ENCODE measurements at regions not wholly inside any gene's neighbourhood (a gene's known extent, or its start where the extent isn't known, plus 50 kb on each side); places are given as distances from the start of the nearest gene placed in this dataset.
A peak's percentile ranks its signal among the peaks of the same experiment; 100 is the strongest.

DNA sequence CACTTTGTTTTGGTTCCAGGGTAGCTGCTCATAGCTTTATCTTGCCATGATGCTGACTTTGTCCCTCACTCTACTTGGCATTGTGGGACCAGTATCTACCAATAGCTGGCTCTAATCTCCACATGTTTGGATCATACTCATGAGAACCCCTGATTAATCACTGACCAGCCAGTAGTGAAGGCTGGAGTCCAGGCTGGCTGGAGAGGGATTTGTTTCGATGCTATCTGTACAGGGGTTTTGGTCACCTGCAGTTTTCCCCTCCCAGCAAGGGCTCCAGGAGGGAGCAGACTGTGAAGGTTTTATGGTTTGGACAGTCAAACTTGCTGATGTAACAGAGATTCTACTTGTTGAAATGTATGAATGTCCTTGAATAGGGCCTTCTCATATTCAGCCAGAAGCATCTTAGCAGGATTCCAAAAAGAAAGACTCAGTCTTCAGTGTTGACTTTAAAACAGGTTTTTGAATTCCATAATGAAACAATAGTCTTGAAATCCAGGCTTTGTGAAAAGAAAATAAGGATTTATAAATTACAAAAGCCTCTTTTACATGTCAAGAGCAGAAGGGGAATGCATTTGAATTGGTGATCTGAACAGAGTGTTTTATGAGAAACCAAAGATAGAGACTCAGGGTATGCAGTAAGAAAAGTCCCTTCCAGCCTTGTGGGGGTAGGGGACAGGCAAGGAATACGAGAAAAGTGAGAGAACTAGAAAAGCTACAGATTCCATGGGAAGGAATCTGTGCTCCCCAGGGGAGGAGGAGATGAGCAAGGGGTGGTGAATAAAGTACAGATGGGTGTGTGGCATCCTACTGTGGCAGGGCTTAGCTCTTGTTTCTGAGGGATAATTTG is 103.1 kb upstream of the SHISA3 start:
- H3K4me1 ChIP-seq (ENCODE audit: low read depth): no peaks in the 10 kb centered on the region
- H3K27ac ChIP-seq: no peak overlapping the region
- no peak for TF ChIP-seq CTCF (IDR thresholded peaks at IDR 0.05; ENCODE audit: low read depth, low read length)
- H3K27me3 ChIP-seq: no peaks in the 10 kb centered on the region
- DNase-seq (ENCODE audit: low read depth in 1 of 2, low spot score in 1 of 2): no peak
- H3K36me3 ChIP-seq: no peaks in the 10 kb centered on the region
- no peak overlapping the region for H3K4me3 ChIP-seq
- no peaks in the 10 kb centered on the region for H3K9me3 ChIP-seq (ENCODE audit: low read depth)

GRCh38 chr4:42296196-42296595 is 101.1 kb upstream of the SHISA3 start:
- peak in 1 of 2 donors; percentile 30 for DNase-seq (ENCODE audit: low read depth in 1 of 2, low spot score in 1 of 2)
- no peaks in the 10 kb centered on the region for H3K4me1 ChIP-seq (ENCODE audit: low read depth)
- no peaks in the 10 kb centered on the region for H3K27me3 ChIP-seq
- no peak overlapping the region for H3K4me3 ChIP-seq
- no peaks in the 10 kb centered on the region for H3K9me3 ChIP-seq (ENCODE audit: low read depth)
- H3K36me3 ChIP-seq: no peaks in the 10 kb centered on the region
- H3K27ac ChIP-seq: no peak overlapping the region
- peak; percentile 12 for TF ChIP-seq CTCF (IDR thresholded peaks at IDR 0.05; ENCODE audit: low read depth, low read length)

- no peak overlapping the region for H3K27ac ChIP-seq
- no peaks in the 10 kb centered on the region for H3K9me3 ChIP-seq (ENCODE audit: low read depth)
- peak; percentile 37 to 53 for DNase-seq (ENCODE audit: low read depth in 1 of 2, low spot score in 1 of 2)
- no peaks in the 10 kb centered on the region for H3K4me1 ChIP-seq (ENCODE audit: low read depth)
- H3K36me3 ChIP-seq: no peaks in the 10 kb centered on the region
- no peaks in the 10 kb centered on the region for H3K27me3 ChIP-seq
- no peak overlapping the region for H3K4me3 ChIP-seq
- TF ChIP-seq CTCF (IDR thresholded peaks at IDR 0.05; ENCODE audit: low read depth, low read length): peak; percentile 35
These were observed 94.9 kb upstream of the SHISA3 start for GRCh38 chr4:42302348-42302747.

GRCh38 chr4:42306221-42307109 is 90.8 kb upstream of the SHISA3 start:
- no peaks in the 10 kb centered on the region for H3K36me3 ChIP-seq
- H3K4me3 ChIP-seq: no peak overlapping the region
- H3K27ac ChIP-seq: no peak overlapping the region
- H3K4me1 ChIP-seq (ENCODE audit: low read depth): no peaks in the 10 kb centered on the region
- H3K9me3 ChIP-seq (ENCODE audit: low read depth): no peaks in the 10 kb centered on the region
- peak in 1 of 2 donors; percentile 10 for DNase-seq (ENCODE audit: low read depth in 1 of 2, low spot score in 1 of 2)
- no peaks in the 10 kb centered on the region for H3K27me3 ChIP-seq
- no peak for TF ChIP-seq CTCF (IDR thresholded peaks at IDR 0.05; ENCODE audit: low read depth, low read length)

DNA sequence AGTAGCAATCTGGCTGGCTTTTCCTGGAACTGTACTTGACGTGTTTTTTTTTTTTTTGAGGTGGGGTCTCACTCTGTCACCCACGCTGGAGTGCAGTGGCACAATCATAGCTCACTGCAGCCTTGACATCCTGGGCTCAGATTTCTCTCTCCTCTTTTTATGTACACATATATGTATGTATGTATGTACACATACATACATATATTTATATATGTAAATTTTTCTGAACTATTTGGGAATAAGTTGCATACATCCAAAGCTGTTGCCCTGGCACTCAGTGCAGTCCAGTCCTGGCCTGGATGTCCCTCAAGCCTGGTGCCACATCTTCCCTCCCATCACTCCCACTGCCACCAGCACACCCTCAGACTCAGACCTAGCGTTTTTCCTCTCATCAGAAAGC is 89.0 kb upstream of the SHISA3 start:
- H3K27me3 ChIP-seq: no peaks in the 10 kb centered on the region
- DNase-seq (ENCODE audit: low read depth in 1 of 2, low spot score in 1 of 2): no peak
- H3K9me3 ChIP-seq (ENCODE audit: low read depth): no peaks in the 10 kb centered on the region
- H3K27ac ChIP-seq: no peak overlapping the region
- no peak overlapping the region for H3K4me3 ChIP-seq
- H3K36me3 ChIP-seq: no peaks in the 10 kb centered on the region
- no peak for TF ChIP-seq CTCF (IDR thresholded peaks at IDR 0.05; ENCODE audit: low read depth, low read length)
- H3K4me1 ChIP-seq (ENCODE audit: low read depth): no peaks in the 10 kb centered on the region
